SK-N-SH (cell line): ENCODE measurements at regions not wholly inside any gene's neighbourhood (a gene's known extent, or its start where the extent isn't known, plus 50 kb on each side); places are given as distances from the start of the nearest gene placed in this dataset.

Experiments used
- EP300 ChIP-seq, 2 experiments: IDR thresholded peaks; 2 replicates each; pipeline versions ENCODE4 v1.4.0 to v1.6.1; 2012; ENCODE audit warnings: borderline replicate concordance in 1 of 2, low read depth in 1 of 2, low read length in 1 of 2
- JUND ChIP-seq: IDR thresholded peaks from 2 replicates; pipeline ENCODE4 v1.4.0; 2012
- RAD21 ChIP-seq: IDR thresholded peaks from 2 replicates; pipeline ENCODE4 v1.6.1; 2012; ENCODE audit warnings: mild to moderate bottlenecking, low read length
- RXRA ChIP-seq: IDR thresholded peaks from 2 replicates; pipeline ENCODE4 v1.4.0; 2012; ENCODE audit warnings: low read depth, mild to moderate bottlenecking, borderline replicate concordance
- YY1 ChIP-seq: IDR thresholded peaks from 2 replicates; pipeline ENCODE4 v1.4.0; 2012; ENCODE audit warnings: low read depth, mild to moderate bottlenecking
- TF ChIP-seq, protein P1 (sequence below): fragments of 200-600 bp; sonication (generic); IDR thresholded peaks from 2 replicates; pipeline ENCODE4 v1.6.1; 2017; ENCODE audit warnings: antibody characterized with exemption, mild to moderate bottlenecking, moderate library complexity

DNA sequence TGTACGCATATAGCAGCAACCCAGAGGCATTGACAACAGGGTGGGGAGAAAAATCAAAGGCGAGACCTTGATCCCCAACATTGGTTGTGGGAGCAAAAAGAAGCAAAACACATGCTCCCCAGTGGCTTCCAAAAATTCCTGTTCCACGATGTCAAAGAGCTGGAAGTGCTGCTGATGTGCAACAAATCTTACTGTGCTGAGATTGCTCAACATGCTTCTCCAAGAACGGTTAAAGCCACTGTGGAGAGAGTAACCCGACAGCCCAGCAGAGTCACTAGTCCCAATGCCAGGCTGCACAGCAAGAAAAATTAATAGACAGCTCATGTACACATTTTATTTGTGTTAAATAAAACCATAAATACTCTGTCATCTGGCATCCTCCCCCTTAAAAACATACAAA, 179.9 kb upstream of the PFN2 start:
- TF ChIP-seq RAD21 (no peak), RXRA (no peak), JUND (no peak), YY1 (no peak), EP300 (IDR thresholded peaks at IDR 0.05; ENCODE audit: borderline replicate concordance in 1 of 2, low read depth in 1 of 2, low read length in 1 of 2) (no peak)
- TF ChIP-seq, protein P1, sequence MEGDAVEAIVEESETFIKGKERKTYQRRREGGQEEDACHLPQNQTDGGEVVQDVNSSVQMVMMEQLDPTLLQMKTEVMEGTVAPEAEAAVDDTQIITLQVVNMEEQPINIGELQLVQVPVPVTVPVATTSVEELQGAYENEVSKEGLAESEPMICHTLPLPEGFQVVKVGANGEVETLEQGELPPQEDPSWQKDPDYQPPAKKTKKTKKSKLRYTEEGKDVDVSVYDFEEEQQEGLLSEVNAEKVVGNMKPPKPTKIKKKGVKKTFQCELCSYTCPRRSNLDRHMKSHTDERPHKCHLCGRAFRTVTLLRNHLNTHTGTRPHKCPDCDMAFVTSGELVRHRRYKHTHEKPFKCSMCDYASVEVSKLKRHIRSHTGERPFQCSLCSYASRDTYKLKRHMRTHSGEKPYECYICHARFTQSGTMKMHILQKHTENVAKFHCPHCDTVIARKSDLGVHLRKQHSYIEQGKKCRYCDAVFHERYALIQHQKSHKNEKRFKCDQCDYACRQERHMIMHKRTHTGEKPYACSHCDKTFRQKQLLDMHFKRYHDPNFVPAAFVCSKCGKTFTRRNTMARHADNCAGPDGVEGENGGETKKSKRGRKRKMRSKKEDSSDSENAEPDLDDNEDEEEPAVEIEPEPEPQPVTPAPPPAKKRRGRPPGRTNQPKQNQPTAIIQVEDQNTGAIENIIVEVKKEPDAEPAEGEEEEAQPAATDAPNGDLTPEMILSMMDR, result no peak
